ENCODE measurements at regions not wholly inside any gene's neighbourhood (a gene's known extent, or its start where the extent isn't known, plus 50 kb on each side); places are given as distances from the start of the nearest gene placed in this dataset.

GRCh38 chr4:115664285-115664684 lies 550.9 kb upstream of the NDST4 start:
- Histone ChIP-seq H3K4me1 (no peaks in the 10 kb centered on the region), H3K27ac (no peak overlapping the region), H3K4me3 (no peak overlapping the region), H3K27me3 (no peaks in the 10 kb centered on the region), H3K36me3 (no peaks in the 10 kb centered on the region), H3K9me3 (no peaks in the 10 kb centered on the region)
- intact Hi-C loops (cut with DNase I; ENCODE audit: low total_unique reads) (no loop called here), in situ Hi-C loops (cut with MboI; ENCODE audit: low pct_ligation_motif_present in 1 of 4, low pct_unique_long_range_greater_than_20kb in 1 of 4, low sequenced_read_pairs in 3 of 4) (no loop called here)
- 49 to 60% methylated on average over 3 to 9 of the region's 9 CpGs for WGBS, 2 donors (ENCODE audit: low coverage in 1 of 2)
- TF ChIP-seq EP300 (IDR thresholded peaks at IDR 0.05; ENCODE audit: low read depth) (no peak), POLR2A (IDR thresholded peaks at IDR 0.05) (no peak), POLR2AphosphoS5 (IDR thresholded peaks at IDR 0.05) (no peak)
- TF ChIP-seq, protein P1, sequence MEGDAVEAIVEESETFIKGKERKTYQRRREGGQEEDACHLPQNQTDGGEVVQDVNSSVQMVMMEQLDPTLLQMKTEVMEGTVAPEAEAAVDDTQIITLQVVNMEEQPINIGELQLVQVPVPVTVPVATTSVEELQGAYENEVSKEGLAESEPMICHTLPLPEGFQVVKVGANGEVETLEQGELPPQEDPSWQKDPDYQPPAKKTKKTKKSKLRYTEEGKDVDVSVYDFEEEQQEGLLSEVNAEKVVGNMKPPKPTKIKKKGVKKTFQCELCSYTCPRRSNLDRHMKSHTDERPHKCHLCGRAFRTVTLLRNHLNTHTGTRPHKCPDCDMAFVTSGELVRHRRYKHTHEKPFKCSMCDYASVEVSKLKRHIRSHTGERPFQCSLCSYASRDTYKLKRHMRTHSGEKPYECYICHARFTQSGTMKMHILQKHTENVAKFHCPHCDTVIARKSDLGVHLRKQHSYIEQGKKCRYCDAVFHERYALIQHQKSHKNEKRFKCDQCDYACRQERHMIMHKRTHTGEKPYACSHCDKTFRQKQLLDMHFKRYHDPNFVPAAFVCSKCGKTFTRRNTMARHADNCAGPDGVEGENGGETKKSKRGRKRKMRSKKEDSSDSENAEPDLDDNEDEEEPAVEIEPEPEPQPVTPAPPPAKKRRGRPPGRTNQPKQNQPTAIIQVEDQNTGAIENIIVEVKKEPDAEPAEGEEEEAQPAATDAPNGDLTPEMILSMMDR (IDR thresholded peaks at IDR 0.05), result no peak
- no peak for DNase-seq

DNA sequence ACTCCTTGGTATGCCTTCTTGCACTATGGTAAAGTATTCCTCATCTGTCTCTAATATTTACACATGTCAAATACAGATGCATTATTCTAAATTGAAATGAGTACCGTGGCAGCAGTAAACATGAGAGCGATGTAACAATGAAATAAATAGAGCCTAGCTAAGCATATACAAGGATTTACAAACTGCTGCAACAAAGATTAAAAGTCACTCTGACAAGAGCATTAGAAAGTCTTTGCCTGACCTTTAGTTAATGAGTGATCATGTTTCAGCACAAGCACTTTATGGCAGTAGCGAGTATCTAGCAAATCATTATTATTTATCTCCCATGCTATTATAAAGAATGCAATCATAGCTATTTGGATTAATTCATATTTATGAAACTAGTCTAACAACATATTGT lies 547.0 kb upstream of the NDST4 start:
- TF ChIP-seq POLR2AphosphoS5 (IDR thresholded peaks at IDR 0.05), result no peak
- TF ChIP-seq, protein P1 (IDR thresholded peaks at IDR 0.05), result no peak
- TF ChIP-seq POLR2A (IDR thresholded peaks at IDR 0.05), result no peak
- no peak for TF ChIP-seq EP300 (IDR thresholded peaks at IDR 0.05; ENCODE audit: low read depth)
- H3K4me3 ChIP-seq, result no peak overlapping the region
- no peaks in the 10 kb centered on the region for H3K36me3 ChIP-seq
- DNase-seq, result no peak
- H3K27me3 ChIP-seq, result no peaks in the 10 kb centered on the region
- 53 to 65% methylated on average over 3 of the region's 3 CpGs for WGBS, 2 donors (ENCODE audit: low coverage in 1 of 2)
- H3K4me1 ChIP-seq, result no peaks in the 10 kb centered on the region
- H3K27ac ChIP-seq, result no peak overlapping the region
- H3K9me3 ChIP-seq, result no peaks in the 10 kb centered on the region
- in situ Hi-C loops (cut with MboI; ENCODE audit: low pct_ligation_motif_present in 1 of 4, low pct_unique_long_range_greater_than_20kb in 1 of 4, low sequenced_read_pairs in 3 of 4) (no loop called here), intact Hi-C loops (cut with DNase I; ENCODE audit: low total_unique reads) (no loop called here)

DNA sequence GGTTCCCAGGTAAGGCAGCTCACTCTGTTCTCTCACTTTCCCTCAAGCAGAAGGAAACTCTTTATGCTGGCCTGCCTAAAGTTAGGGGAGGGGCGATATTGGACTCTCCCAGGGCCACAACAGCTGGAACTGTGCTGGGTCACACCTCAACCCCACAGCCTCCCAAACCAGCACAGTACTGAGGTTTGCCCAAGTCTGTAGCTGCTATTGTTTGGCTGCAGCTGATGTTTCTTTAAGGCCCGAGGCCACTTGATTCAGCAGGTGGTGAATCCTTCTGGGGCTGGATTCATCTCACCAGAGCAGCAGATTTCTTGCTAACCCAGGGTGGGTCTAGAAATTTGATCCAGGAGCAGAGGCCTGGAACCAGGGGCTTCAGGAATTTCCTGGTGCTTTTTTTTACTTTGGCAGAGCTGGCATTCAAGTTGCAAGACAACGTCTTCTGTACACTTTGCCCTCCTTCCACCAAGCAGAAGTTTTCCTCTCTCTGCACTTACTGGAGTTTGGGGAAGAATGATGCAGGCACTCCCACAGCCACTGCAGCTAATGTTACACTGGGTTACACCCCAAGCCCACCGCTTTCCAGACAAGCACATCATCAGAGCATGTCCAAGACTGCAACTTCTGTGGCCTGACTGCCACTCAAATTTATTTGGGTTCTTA lies 544.7 kb upstream of the NDST4 start:
- H3K9me3 ChIP-seq, result no peaks in the 10 kb centered on the region
- DNase-seq, result no peak
- no peaks in the 10 kb centered on the region for H3K4me1 ChIP-seq
- no peaks in the 10 kb centered on the region for H3K27me3 ChIP-seq
- TF ChIP-seq POLR2AphosphoS5 (IDR thresholded peaks at IDR 0.05) (no peak), EP300 (IDR thresholded peaks at IDR 0.05; ENCODE audit: low read depth) (no peak), POLR2A (IDR thresholded peaks at IDR 0.05) (no peak)
- TF ChIP-seq, protein P1 (IDR thresholded peaks at IDR 0.05), result no peak
- intact Hi-C loops (cut with DNase I; ENCODE audit: low total_unique reads) (no loop called here), in situ Hi-C loops (cut with MboI; ENCODE audit: low pct_ligation_motif_present in 1 of 4, low pct_unique_long_range_greater_than_20kb in 1 of 4, low sequenced_read_pairs in 3 of 4) (no loop called here)
- no peak overlapping the region for H3K27ac ChIP-seq
- no peaks in the 10 kb centered on the region for H3K36me3 ChIP-seq
- no peak overlapping the region for H3K4me3 ChIP-seq
- 44 to 64% methylated on average over 1 to 4 of the region's 4 CpGs for WGBS, 2 donors (ENCODE audit: low coverage in 1 of 2)

DNA sequence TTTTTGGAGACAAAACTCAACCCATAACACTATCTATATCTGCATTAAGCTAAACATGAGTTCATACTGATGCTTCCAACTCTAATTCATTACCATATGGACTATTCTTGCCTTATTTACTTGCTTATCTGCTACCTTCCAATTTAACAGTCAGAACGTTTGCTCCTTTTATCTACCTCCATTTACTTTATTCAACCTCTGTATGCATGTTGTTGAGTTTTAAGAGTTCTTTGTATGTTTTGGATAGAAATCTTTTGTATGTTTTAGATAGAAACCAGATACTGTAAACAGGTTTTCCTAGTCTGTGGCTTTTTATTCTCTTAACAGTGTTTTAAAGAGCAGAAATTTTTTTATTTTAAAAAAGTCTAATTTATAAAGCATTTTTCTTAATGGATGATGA lies 542.2 kb upstream of the NDST4 start:
- Histone ChIP-seq H3K9me3 (no peaks in the 10 kb centered on the region), H3K27me3 (no peaks in the 10 kb centered on the region), H3K36me3 (no peaks in the 10 kb centered on the region), H3K4me1 (no peaks in the 10 kb centered on the region), H3K4me3 (no peak overlapping the region), H3K27ac (no peak overlapping the region)
- intact Hi-C loops (cut with DNase I; ENCODE audit: low total_unique reads), result no loop called here
- in situ Hi-C loops (cut with MboI; ENCODE audit: low pct_ligation_motif_present in 1 of 4, low pct_unique_long_range_greater_than_20kb in 1 of 4, low sequenced_read_pairs in 3 of 4), result no loop called here
- 41 to 57% methylated on average over 1 of the region's 1 CpG for WGBS, 2 donors (ENCODE audit: low coverage in 1 of 2)
- no peak for DNase-seq
- TF ChIP-seq, protein P1 (IDR thresholded peaks at IDR 0.05), result no peak
- TF ChIP-seq EP300 (IDR thresholded peaks at IDR 0.05; ENCODE audit: low read depth) (no peak), POLR2AphosphoS5 (IDR thresholded peaks at IDR 0.05) (no peak)

Measured in transverse colon (tissue), 4 donors.